T follicular helper cell (primary cell): ENCODE measurements at regions not wholly inside any gene's neighbourhood (a gene's known extent, or its start where the extent isn't known, plus 50 kb on each side); places are given as distances from the start of the nearest gene placed in this dataset.
"Not testable (repeated sequence)": the region's sequence is repeated elsewhere in the genome, so short reads cannot be mapped to it uniquely, and the experiment has no call there.

Experiments
- DNase-seq: peaks from one replicate; pipeline ENCODE4 v3.0.0-alpha.2; 2020; ENCODE audit warnings: low read depth

GRCh38 chr22:48738204-48738980 is 1089.3 kb downstream of the BRD1 start:
- DNase-seq = no peak

GRCh38 chr22:48737461-48738203 is 1090.0 kb downstream of the BRD1 start:
- no peak for DNase-seq

- DNase-seq = no peak
These were observed 1090.8 kb downstream of the BRD1 start for GRCh38 chr22:48736593-48737460.

- no peak for DNase-seq
These were observed 1092.7 kb downstream of the BRD1 start for GRCh38 chr22:48734961-48735360.

- DNase-seq = no peak
These were observed 1093.3 kb downstream of the BRD1 start for GRCh38 chr22:48734359-48734758.

GRCh38 chr22:48729499-48730171 is 1098.0 kb downstream of the BRD1 start:
- no peak for DNase-seq

- no peak for DNase-seq
These were observed 1100.1 kb downstream of the BRD1 start for GRCh38 chr22:48727454-48728058.

- DNase-seq = no peak
These were observed 1102.8 kb downstream of the BRD1 start for GRCh38 chr22:48724899-48725298.

- DNase-seq = no peak
These were observed 1105.0 kb downstream of the BRD1 start for GRCh38 chr22:48722661-48723060.

- no peak for DNase-seq
These were observed 1106.3 kb downstream of the BRD1 start for GRCh38 chr22:48721395-48721669.

- DNase-seq = no peak
These were observed 1106.8 kb downstream of the BRD1 start for GRCh38 chr22:48720662-48721394.

- DNase-seq = no peak
These were observed 1107.6 kb downstream of the BRD1 start for GRCh38 chr22:48719978-48720661.

- no peak for DNase-seq
These were observed 1108.7 kb downstream of the BRD1 start for GRCh38 chr22:48718818-48719500.

GRCh38 chr22:48717883-48718817 is 1109.5 kb downstream of the BRD1 start:
- DNase-seq = no peak

- DNase-seq = no peak
These were observed 1110.4 kb downstream of the BRD1 start for GRCh38 chr22:48717076-48717810.

- not testable (repeated sequence) for DNase-seq
These were observed 1111.5 kb downstream of the BRD1 start for GRCh38 chr22:48716154-48716553.

GRCh38 chr22:48715511-48715910 is 1112.2 kb downstream of the BRD1 start:
- no peak for DNase-seq

- no peak for DNase-seq
These were observed 1113.4 kb downstream of the BRD1 start for GRCh38 chr22:48714231-48714630.
